ENCODE measurements at regions not wholly inside any gene's neighbourhood (a gene's known extent, or its start where the extent isn't known, plus 50 kb on each side); places are given as distances from the start of the nearest gene placed in this dataset.
"Not testable (repeated sequence)": the region's sequence is repeated elsewhere in the genome, so short reads cannot be mapped to it uniquely, and the experiment has no call there.

DNA sequence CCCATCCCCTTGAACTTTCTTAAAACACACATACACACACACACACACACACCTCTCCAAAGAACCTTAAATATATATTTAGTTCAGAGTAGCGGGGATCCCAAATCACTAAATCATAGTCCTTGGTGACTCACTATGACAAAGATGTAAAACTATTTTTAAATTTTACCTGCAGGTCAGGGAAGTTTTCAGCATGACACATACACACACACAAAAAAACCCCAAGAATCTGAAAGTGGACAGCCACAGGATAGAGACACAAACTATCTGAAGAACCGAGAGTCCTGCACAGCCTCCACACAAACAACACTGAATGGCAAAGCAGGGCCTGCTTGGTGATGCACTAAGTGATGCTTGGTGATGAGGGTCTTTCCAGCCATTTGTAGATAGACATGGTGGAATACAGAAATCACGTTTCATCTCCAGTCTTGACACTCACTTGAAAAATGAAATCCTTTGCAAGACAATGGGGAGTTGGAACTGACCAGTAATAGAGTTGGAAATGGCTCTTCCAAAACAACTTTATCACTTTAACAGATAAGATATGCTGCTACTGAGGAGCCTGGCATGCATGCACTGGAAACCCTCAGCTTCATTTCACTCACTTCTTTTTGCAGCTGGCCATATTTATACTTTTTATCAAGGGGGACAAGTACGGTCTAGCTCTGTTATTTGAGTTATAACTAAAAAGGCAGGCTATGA is 307.3 kb downstream of the RAPGEF2 start:
- no peak overlapping the region for H3K9ac ChIP-seq (ENCODE audit: low read depth in 1 of 2, low read length in 2 of 2)
- no peaks in the 10 kb centered on the region for H3K9me3 ChIP-seq (ENCODE audit: control insufficient read depth in 2 of 2, low read length in 2 of 2)
- H3K27ac ChIP-seq (ENCODE audit: low read depth in 2 of 2, low read length in 2 of 2) = no peak overlapping the region
- no peaks in the 10 kb centered on the region for H3K4me1 ChIP-seq (ENCODE audit: control insufficient read depth in 2 of 2, insufficient read depth in 2 of 2, low read length in 2 of 2)
- H3K27me3 ChIP-seq (ENCODE audit: control insufficient read depth in 2 of 2, insufficient read depth in 2 of 2, low read length in 2 of 2) = no peaks in the 10 kb centered on the region
- no peaks in the 10 kb centered on the region for H3K36me3 ChIP-seq (ENCODE audit: control insufficient read depth in 2 of 2, insufficient read depth in 2 of 2, low read length in 2 of 2)
- H3K4me3 ChIP-seq (ENCODE audit: low read length in 2 of 2) = no peak overlapping the region

DNA sequence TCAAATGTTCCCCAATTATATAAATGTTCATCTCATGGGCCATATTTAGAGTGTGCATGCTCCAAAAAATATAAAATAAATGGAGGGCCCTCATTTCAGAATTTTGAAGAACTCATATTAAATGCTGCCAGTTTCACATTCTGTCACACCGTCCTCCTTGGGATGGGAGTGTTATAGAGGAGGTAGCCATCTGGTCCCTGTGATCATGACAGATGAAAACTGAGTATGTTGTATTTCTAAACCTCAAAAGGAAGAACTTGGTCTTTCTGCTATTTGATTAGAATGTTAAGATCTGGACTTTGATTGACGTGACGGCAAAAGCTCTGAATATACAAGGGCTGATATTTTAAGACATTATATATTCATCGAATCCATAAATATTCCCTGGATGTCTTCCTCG is 308.0 kb downstream of the RAPGEF2 start:
- Histone ChIP-seq H3K9ac (ENCODE audit: low read depth in 1 of 2, low read length in 2 of 2) (no peak overlapping the region), H3K27ac (ENCODE audit: low read depth in 2 of 2, low read length in 2 of 2) (no peak overlapping the region), H3K4me3 (ENCODE audit: low read length in 2 of 2) (no peak overlapping the region), H3K4me1 (ENCODE audit: control insufficient read depth in 2 of 2, insufficient read depth in 2 of 2, low read length in 2 of 2) (no peaks in the 10 kb centered on the region), H3K27me3 (ENCODE audit: control insufficient read depth in 2 of 2, insufficient read depth in 2 of 2, low read length in 2 of 2) (no peaks in the 10 kb centered on the region), H3K9me3 (ENCODE audit: control insufficient read depth in 2 of 2, low read length in 2 of 2) (no peaks in the 10 kb centered on the region), H3K36me3 (ENCODE audit: control insufficient read depth in 2 of 2, insufficient read depth in 2 of 2, low read length in 2 of 2) (no peaks in the 10 kb centered on the region)

DNA sequence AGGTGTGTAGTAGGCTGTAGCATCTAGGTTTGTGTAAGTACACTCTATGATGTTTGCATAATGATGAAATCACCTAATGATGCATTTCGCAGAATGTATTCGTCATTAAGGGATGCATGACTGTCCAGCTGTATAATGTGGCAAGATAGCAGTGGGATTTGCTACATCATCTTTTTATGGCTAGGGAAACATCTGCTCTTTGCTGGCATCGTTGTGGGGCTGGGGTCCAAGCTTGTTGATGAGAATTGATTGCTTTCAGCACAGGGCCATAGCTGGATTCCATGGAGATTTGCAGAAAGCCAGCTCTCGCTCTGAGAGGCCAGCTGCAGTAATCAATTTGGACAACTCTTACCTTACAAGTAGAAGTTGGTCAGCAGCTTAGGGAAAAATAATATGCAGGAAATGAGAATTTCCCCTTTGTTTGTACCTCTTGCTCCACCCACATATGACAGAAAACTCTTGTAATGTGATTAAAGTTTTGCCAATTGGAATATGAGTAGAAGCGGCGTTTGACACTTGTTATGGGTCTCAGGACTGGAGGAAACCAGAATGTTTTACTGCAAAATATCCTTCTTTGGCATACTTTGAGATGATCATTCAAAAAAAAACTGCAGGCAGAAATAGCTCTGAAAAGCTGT is 310.5 kb downstream of the RAPGEF2 start:
- H3K4me3 ChIP-seq (ENCODE audit: low read length in 2 of 2) = no peak overlapping the region
- no peaks in the 10 kb centered on the region for H3K36me3 ChIP-seq (ENCODE audit: control insufficient read depth in 2 of 2, insufficient read depth in 2 of 2, low read length in 2 of 2)
- H3K27ac ChIP-seq (ENCODE audit: low read depth in 2 of 2, low read length in 2 of 2) = no peak overlapping the region
- H3K9ac ChIP-seq (ENCODE audit: low read depth in 1 of 2, low read length in 2 of 2) = no peak overlapping the region
- no peaks in the 10 kb centered on the region for H3K4me1 ChIP-seq (ENCODE audit: control insufficient read depth in 2 of 2, insufficient read depth in 2 of 2, low read length in 2 of 2)
- no peaks in the 10 kb centered on the region for H3K9me3 ChIP-seq (ENCODE audit: control insufficient read depth in 2 of 2, low read length in 2 of 2)
- H3K27me3 ChIP-seq (ENCODE audit: control insufficient read depth in 2 of 2, insufficient read depth in 2 of 2, low read length in 2 of 2) = no peaks in the 10 kb centered on the region

DNA sequence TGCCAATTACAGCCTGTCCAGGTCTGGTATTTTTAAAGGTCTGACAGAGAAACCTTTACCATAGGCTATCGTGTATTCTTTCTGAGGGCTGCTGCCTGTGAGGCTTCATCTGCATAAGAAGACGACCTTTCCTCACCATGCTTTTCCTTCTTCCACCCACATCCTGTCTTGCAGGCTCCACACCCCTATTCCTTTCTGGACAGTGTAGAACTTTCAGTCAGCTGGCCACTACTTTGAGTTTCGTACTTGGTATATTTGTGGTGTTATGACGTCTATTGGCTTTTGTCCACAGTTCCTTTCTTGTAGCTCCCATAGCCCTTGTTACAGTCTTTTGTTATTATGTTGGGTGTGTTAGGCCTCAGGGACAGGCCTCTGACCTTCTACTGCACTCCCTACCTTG is 311.4 kb downstream of the RAPGEF2 start:
- Histone ChIP-seq H3K27me3 (ENCODE audit: control insufficient read depth in 2 of 2, insufficient read depth in 2 of 2, low read length in 2 of 2) (no peaks in the 10 kb centered on the region), H3K27ac (ENCODE audit: low read depth in 2 of 2, low read length in 2 of 2) (no peak overlapping the region), H3K9me3 (ENCODE audit: control insufficient read depth in 2 of 2, low read length in 2 of 2) (no peaks in the 10 kb centered on the region), H3K36me3 (ENCODE audit: control insufficient read depth in 2 of 2, insufficient read depth in 2 of 2, low read length in 2 of 2) (no peaks in the 10 kb centered on the region), H3K4me3 (ENCODE audit: low read length in 2 of 2) (no peak overlapping the region), H3K9ac (ENCODE audit: low read depth in 1 of 2, low read length in 2 of 2) (no peak overlapping the region), H3K4me1 (ENCODE audit: control insufficient read depth in 2 of 2, insufficient read depth in 2 of 2, low read length in 2 of 2) (no peaks in the 10 kb centered on the region)

DNA sequence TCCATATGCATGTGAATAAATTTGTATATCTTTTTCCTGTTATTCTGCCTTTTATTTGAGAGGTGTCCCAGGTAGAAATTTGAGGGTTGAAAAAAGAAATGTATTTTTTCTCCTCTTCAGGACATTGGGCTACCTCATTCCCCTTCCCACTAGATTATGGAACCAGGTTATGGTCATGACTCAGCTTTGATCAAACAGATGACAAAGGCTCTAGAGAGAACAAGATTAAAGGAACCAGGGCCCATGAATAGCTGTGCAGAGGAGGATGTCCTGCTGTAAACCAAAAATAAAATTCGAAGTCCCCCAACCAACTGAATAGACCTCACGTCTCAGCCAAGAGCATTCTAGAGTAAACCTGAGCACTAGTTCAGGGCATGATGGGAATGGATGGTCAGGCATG is 313.2 kb downstream of the RAPGEF2 start:
- H3K4me3 ChIP-seq (ENCODE audit: low read length in 2 of 2) = no peak overlapping the region
- no peak overlapping the region for H3K27ac ChIP-seq (ENCODE audit: low read depth in 2 of 2, low read length in 2 of 2)
- no peaks in the 10 kb centered on the region for H3K4me1 ChIP-seq (ENCODE audit: control insufficient read depth in 2 of 2, insufficient read depth in 2 of 2, low read length in 2 of 2)
- H3K36me3 ChIP-seq (ENCODE audit: control insufficient read depth in 2 of 2, insufficient read depth in 2 of 2, low read length in 2 of 2) = no peaks in the 10 kb centered on the region
- H3K27me3 ChIP-seq (ENCODE audit: control insufficient read depth in 2 of 2, insufficient read depth in 2 of 2, low read length in 2 of 2) = no peaks in the 10 kb centered on the region
- H3K9ac ChIP-seq (ENCODE audit: low read depth in 1 of 2, low read length in 2 of 2) = no peak overlapping the region
- H3K9me3 ChIP-seq (ENCODE audit: control insufficient read depth in 2 of 2, low read length in 2 of 2) = no peaks in the 10 kb centered on the region

DNA sequence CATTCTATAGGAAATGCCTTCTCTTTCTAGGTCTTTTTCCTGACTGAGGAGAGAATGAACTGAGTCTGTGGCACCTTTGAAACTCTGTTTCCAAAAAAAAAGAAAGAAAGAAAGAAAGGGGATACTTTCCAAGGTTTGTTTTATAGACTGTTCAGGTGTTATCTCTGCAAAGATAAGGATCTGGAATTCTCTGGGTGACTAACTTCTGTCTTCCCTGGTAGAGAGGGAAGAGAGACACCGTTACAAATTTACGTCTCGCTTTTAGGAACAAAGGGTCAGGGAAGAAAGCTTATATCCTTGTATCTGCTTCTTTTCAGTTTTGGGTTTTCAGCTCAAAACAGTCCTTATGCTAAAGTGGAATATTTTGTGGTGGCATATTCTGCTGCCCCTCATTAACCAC is 314.1 kb downstream of the RAPGEF2 start:
- H3K9ac ChIP-seq (ENCODE audit: low read depth in 1 of 2, low read length in 2 of 2) = no peak overlapping the region
- H3K36me3 ChIP-seq (ENCODE audit: control insufficient read depth in 2 of 2, insufficient read depth in 2 of 2, low read length in 2 of 2) = no peaks in the 10 kb centered on the region
- no peaks in the 10 kb centered on the region for H3K27me3 ChIP-seq (ENCODE audit: control insufficient read depth in 2 of 2, insufficient read depth in 2 of 2, low read length in 2 of 2)
- H3K9me3 ChIP-seq (ENCODE audit: control insufficient read depth in 2 of 2, low read length in 2 of 2) = no peaks in the 10 kb centered on the region
- H3K4me3 ChIP-seq (ENCODE audit: low read length in 2 of 2) = no peak overlapping the region
- no peaks in the 10 kb centered on the region for H3K4me1 ChIP-seq (ENCODE audit: control insufficient read depth in 2 of 2, insufficient read depth in 2 of 2, low read length in 2 of 2)
- no peak overlapping the region for H3K27ac ChIP-seq (ENCODE audit: low read depth in 2 of 2, low read length in 2 of 2)

DNA sequence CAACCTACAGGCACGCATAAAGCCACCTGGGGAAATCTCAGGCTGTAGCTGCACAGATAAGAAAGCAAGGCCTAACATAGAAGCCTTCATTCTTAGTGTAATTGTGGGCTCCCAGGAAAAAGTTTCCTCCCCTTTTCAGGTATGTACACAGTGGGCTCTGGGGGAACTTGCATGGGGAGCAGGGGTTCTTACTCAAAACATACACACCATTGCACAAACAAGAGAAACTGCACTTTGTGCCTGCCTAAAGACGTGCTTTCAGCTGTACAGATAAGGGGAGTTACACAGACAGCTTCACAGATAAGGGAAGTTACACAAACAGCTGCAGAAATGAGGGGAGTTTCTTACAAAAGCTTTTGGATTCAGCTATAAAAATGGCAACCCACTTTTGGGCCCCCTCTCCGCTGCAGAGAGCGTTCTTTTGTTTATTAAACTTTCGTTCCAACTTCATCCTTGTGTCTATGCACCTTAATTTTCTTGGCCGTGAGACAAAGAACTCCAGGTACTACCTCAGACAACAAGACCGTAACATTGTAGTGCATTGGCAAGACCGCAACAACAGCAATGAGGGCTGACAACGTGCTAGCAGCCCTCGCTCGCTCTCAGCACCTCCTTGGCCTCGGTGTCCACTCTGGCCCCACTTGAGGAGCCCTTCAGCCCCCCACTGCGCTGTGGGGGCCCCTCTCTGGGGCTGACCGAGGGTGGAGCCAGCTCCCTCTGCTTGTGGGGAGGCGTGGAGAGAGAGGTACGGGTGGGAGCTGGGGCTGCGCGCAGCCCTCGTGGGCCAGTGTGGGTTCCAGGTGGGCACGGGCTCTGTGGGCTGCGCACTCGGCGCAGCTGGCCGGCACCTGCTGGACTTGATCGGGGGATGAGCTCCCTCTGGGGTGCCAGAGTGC is 317.5 kb downstream of the RAPGEF2 start:
- no peaks in the 10 kb centered on the region for H3K27me3 ChIP-seq (ENCODE audit: control insufficient read depth in 2 of 2, insufficient read depth in 2 of 2, low read length in 2 of 2)
- no peak overlapping the region for H3K9ac ChIP-seq (ENCODE audit: low read depth in 1 of 2, low read length in 2 of 2)
- no peaks in the 10 kb centered on the region for H3K4me1 ChIP-seq (ENCODE audit: control insufficient read depth in 2 of 2, insufficient read depth in 2 of 2, low read length in 2 of 2)
- H3K27ac ChIP-seq (ENCODE audit: low read depth in 2 of 2, low read length in 2 of 2) = no peak overlapping the region
- no peaks in the 10 kb centered on the region for H3K9me3 ChIP-seq (ENCODE audit: control insufficient read depth in 2 of 2, low read length in 2 of 2)
- H3K4me3 ChIP-seq (ENCODE audit: low read length in 2 of 2) = no peak overlapping the region
- no peaks in the 10 kb centered on the region for H3K36me3 ChIP-seq (ENCODE audit: control insufficient read depth in 2 of 2, insufficient read depth in 2 of 2, low read length in 2 of 2)

DNA sequence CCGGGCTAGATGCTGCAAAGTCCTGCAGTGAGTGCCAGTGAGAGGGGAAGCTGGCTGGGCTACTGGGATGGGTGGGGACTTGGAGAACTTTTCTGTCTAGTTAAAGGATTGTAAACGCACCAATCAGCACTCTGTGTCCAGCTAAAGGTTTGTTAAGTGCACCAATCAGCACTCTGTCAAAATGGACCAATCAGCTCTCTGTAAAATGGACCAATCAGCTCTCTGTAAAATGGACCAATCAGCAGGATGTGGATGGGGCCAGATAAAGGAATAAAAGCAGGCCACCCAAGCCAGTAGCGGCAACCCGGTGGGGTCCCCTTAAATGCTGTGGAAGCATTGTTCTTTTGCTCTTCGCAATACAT is 318.2 kb downstream of the RAPGEF2 start:
- not testable (repeated sequence) for H3K4me1 ChIP-seq (ENCODE audit: control insufficient read depth in 2 of 2, insufficient read depth in 2 of 2, low read length in 2 of 2); H3K9me3 ChIP-seq (ENCODE audit: control insufficient read depth in 2 of 2, low read length in 2 of 2); H3K27ac ChIP-seq (ENCODE audit: low read depth in 2 of 2, low read length in 2 of 2); H3K4me3 ChIP-seq (ENCODE audit: low read length in 2 of 2); H3K36me3 ChIP-seq (ENCODE audit: control insufficient read depth in 2 of 2, insufficient read depth in 2 of 2, low read length in 2 of 2); H3K27me3 ChIP-seq (ENCODE audit: control insufficient read depth in 2 of 2, insufficient read depth in 2 of 2, low read length in 2 of 2); H3K9ac ChIP-seq (ENCODE audit: low read depth in 1 of 2, low read length in 2 of 2)

DNA sequence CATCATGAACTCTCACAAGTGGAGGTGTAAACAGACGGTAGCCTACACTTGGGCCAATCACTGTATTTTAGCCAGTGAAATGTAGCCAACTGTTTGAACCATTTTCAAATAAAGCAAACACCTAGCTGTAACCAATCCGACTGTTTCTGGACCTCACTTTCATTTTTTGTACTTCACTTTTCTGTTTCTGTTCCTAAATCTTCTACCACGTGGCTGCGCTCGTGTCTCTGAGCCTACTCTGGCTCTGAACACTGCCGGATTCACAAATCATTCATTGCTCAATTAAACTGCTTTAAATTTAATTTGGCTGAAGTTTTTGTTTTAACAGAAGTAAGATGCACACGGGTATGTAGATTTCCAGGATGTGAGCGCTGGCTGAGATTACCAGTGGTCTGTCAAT is 319.1 kb downstream of the RAPGEF2 start:
- Histone ChIP-seq H3K27me3 (ENCODE audit: control insufficient read depth in 2 of 2, insufficient read depth in 2 of 2, low read length in 2 of 2) (no peaks in the 10 kb centered on the region), H3K4me3 (ENCODE audit: low read length in 2 of 2) (no peak overlapping the region), H3K9ac (ENCODE audit: low read depth in 1 of 2, low read length in 2 of 2) (no peak overlapping the region), H3K9me3 (ENCODE audit: control insufficient read depth in 2 of 2, low read length in 2 of 2) (no peaks in the 10 kb centered on the region), H3K4me1 (ENCODE audit: control insufficient read depth in 2 of 2, insufficient read depth in 2 of 2, low read length in 2 of 2) (no peaks in the 10 kb centered on the region), H3K36me3 (ENCODE audit: control insufficient read depth in 2 of 2, insufficient read depth in 2 of 2, low read length in 2 of 2) (no peaks in the 10 kb centered on the region), H3K27ac (ENCODE audit: low read depth in 2 of 2, low read length in 2 of 2) (no peak overlapping the region)

DNA sequence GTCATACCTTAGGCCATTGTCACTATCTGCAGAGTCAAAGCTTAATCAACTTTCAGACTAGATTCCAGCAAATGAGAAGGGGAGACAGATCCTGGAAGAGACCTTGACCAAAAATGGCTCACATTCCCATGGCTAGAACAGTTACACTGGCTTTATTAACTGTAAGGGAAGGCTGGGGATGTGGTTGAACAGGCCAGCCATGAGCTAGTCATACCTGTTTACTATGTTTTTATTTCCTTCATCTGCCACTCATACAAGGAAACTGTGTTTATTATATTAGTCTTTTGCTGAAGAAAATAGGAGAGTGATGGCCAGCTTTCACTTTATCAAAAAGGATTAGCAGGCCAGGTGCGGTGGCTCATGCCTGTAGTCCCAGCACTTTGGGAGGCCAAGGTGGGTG is 319.7 kb downstream of the RAPGEF2 start:
- Histone ChIP-seq H3K9ac (ENCODE audit: low read depth in 1 of 2, low read length in 2 of 2) (no peak overlapping the region), H3K9me3 (ENCODE audit: control insufficient read depth in 2 of 2, low read length in 2 of 2) (no peaks in the 10 kb centered on the region), H3K27me3 (ENCODE audit: control insufficient read depth in 2 of 2, insufficient read depth in 2 of 2, low read length in 2 of 2) (no peaks in the 10 kb centered on the region), H3K4me1 (ENCODE audit: control insufficient read depth in 2 of 2, insufficient read depth in 2 of 2, low read length in 2 of 2) (no peaks in the 10 kb centered on the region), H3K27ac (ENCODE audit: low read depth in 2 of 2, low read length in 2 of 2) (no peak overlapping the region), H3K36me3 (ENCODE audit: control insufficient read depth in 2 of 2, insufficient read depth in 2 of 2, low read length in 2 of 2) (no peaks in the 10 kb centered on the region), H3K4me3 (ENCODE audit: low read length in 2 of 2) (no peak overlapping the region)

All from mucosa of rectum (tissue), 2 donors.